ENCODE measurements at regions not wholly inside any gene's neighbourhood (a gene's known extent, or its start where the extent isn't known, plus 50 kb on each side); places are given as distances from the start of the nearest gene placed in this dataset.

DNA sequence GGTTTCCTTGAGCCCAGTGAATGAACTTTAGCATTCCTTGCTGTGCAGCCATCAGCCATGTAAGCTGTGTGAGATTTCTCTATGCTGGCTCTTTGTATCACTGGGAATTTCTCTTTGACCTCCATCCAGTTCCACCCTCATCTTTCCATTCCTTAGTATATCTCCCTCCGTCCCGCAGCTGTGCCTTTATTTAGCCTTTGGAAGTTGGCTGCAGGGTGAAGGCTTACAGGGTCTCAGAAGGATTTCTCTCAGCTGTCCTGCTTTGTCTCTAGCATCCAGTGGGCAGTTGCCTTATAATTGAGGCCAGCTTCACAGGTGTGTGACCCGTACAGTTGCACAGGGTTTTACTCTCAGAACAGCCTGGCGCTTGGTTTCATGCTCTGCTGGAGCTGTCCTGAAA, 144.3 kb downstream of the PXDC1 start:
- TF ChIP-seq, protein P1, sequence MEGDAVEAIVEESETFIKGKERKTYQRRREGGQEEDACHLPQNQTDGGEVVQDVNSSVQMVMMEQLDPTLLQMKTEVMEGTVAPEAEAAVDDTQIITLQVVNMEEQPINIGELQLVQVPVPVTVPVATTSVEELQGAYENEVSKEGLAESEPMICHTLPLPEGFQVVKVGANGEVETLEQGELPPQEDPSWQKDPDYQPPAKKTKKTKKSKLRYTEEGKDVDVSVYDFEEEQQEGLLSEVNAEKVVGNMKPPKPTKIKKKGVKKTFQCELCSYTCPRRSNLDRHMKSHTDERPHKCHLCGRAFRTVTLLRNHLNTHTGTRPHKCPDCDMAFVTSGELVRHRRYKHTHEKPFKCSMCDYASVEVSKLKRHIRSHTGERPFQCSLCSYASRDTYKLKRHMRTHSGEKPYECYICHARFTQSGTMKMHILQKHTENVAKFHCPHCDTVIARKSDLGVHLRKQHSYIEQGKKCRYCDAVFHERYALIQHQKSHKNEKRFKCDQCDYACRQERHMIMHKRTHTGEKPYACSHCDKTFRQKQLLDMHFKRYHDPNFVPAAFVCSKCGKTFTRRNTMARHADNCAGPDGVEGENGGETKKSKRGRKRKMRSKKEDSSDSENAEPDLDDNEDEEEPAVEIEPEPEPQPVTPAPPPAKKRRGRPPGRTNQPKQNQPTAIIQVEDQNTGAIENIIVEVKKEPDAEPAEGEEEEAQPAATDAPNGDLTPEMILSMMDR (IDR thresholded peaks at IDR 0.05) = no peak
- peaks cover 46% of the 10 kb centered on the region for H3K27me3 Mint-ChIP-seq
- ChIA-PET POLR2A (no interaction called here), CTCF (no interaction called here)
- H3K27ac ChIP-seq (ENCODE audit: low read depth in 1 of 2, low read length in 2 of 2) = no peak overlapping the region
- H3K9me3 Mint-ChIP-seq = peaks cover 7% of the 10 kb centered on the region
- no peak for ATAC-seq (ENCODE audit: poor library complexity)
- H3K4me1 Mint-ChIP-seq (ENCODE audit: low read depth) = no peaks in the 10 kb centered on the region
- intact Hi-C loops (cut with DNase I, micrococcal nuclease) = no loop called here
- no peak overlapping the region for H3K27ac Mint-ChIP-seq
- no peaks in the 10 kb centered on the region for H3K36me3 Mint-ChIP-seq (ENCODE audit: low read depth)
- peaks cover 0 to 14% of the 10 kb centered on the region in 2 experiments for H3K27me3 ChIP-seq (ENCODE audit: control insufficient read depth in 1 of 2, insufficient read depth in 2 of 2, low read length in 2 of 2)
- H3K4me3 ChIP-seq (ENCODE audit: low read length) = no peak overlapping the region
- H3K4me1 ChIP-seq (ENCODE audit: insufficient read depth, low read length) = no peaks in the 10 kb centered on the region
- H3K9me3 ChIP-seq (ENCODE audit: control insufficient read depth in 1 of 2, insufficient read depth in 1 of 2, low read length in 2 of 2) = peaks cover 8 to 12% of the 10 kb centered on the region in 2 experiments
- no peak overlapping the region for H3K4me3 Mint-ChIP-seq
- no peak for DNase-seq
- no peaks in the 10 kb centered on the region for H3K36me3 ChIP-seq (ENCODE audit: insufficient read depth, low read length)

DNA sequence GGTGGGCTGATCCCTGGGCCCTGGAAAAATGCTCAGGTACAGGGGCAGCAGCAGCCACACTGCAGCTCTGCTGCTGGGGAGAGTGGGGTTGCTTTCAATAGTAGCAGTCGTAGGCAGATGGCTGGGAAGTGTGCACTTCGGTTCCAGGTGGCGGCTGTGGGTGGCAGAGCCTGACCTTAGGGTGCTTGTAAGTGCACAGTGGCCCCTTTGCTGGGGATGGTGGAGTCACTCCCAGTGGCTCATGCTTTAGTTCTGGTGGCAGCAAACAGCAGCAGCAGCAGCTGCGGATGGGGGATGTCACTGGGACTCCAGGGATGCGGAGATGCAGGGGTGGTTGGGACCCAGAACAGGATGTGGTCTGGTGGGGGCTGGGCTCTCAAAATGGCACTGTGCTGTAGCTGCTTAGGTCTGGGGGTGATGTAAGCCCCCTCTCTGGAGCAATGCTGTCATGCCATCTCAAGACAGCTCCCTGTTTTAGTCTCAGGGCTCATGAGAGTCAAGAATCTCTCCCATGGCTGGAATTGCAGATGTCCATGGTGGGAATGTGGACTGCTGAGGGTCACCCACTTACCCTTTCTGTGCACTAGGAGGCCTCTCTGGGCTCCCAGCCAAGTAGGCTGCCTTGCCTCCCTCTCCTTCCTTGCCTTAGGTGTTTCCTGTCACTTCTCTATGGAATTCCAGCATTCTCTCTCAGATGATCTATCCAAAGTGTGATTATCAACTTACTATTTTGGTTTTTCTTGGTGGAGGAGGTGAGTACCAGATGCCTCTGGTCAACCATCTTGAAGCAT, 146.7 kb upstream of the SLC22A23 start:
- Histone ChIP-seq H3K36me3 (ENCODE audit: insufficient read depth, low read length) (no peaks in the 10 kb centered on the region), H3K4me3 (ENCODE audit: low read length) (no peak overlapping the region), H3K27ac (ENCODE audit: low read depth in 1 of 2, low read length in 2 of 2) (no peak overlapping the region), H3K4me1 (ENCODE audit: insufficient read depth, low read length) (no peaks in the 10 kb centered on the region), H3K9me3 (ENCODE audit: control insufficient read depth in 1 of 2, insufficient read depth in 1 of 2, low read length in 2 of 2) (peaks cover 12 to 18% of the 10 kb centered on the region in 2 experiments), H3K27me3 (ENCODE audit: control insufficient read depth in 1 of 2, insufficient read depth in 2 of 2, low read length in 2 of 2) (peaks cover 0 to 14% of the 10 kb centered on the region in 2 experiments)
- Mint-ChIP-seq H3K4me1 (ENCODE audit: low read depth) (no peaks in the 10 kb centered on the region), H3K9me3 (peaks cover 16% of the 10 kb centered on the region), H3K27ac (no peak overlapping the region), H3K36me3 (ENCODE audit: low read depth) (no peaks in the 10 kb centered on the region), H3K4me3 (no peak overlapping the region), H3K27me3 (peaks cover 44% of the 10 kb centered on the region)
- no peak for DNase-seq
- ATAC-seq (ENCODE audit: poor library complexity) = no peak
- intact Hi-C loops (cut with DNase I, micrococcal nuclease) = no loop called here
- CTCF ChIA-PET = no interaction called here
- POLR2A ChIA-PET = no interaction called here
- TF ChIP-seq, protein P1 (IDR thresholded peaks at IDR 0.05) = no peak

DNA sequence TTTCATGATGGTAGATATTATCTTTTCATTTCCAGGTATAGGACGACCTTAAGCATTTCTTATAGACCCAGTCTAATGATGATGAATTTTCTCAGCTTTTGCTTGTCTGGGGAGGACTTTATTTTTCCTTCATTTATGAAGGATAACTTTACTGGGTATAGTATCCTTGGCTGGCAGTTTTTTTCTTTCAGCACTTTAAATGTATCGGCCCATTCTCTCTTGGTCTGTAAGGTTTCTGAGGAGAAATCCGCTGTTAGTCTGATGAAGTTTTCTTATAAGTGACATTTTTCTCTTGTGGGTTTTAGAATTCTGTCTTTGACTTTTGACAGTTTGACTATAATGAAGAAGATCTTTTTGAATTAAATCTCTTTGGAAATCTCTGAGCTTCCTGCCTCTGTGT, 144.7 kb upstream of the SLC22A23 start:
- Histone ChIP-seq H3K4me3 (ENCODE audit: low read length) (no peak overlapping the region), H3K36me3 (ENCODE audit: insufficient read depth, low read length) (no peaks in the 10 kb centered on the region), H3K9me3 (ENCODE audit: control insufficient read depth in 1 of 2, insufficient read depth in 1 of 2, low read length in 2 of 2) (peaks cover 12 to 18% of the 10 kb centered on the region in 2 experiments), H3K4me1 (ENCODE audit: insufficient read depth, low read length) (no peaks in the 10 kb centered on the region), H3K27ac (ENCODE audit: low read depth in 1 of 2, low read length in 2 of 2) (no peak overlapping the region), H3K27me3 (ENCODE audit: control insufficient read depth in 1 of 2, insufficient read depth in 2 of 2, low read length in 2 of 2) (peaks cover 0 to 14% of the 10 kb centered on the region in 2 experiments)
- TF ChIP-seq, protein P1 (IDR thresholded peaks at IDR 0.05) = no peak
- Mint-ChIP-seq H3K9me3 (peaks cover 16% of the 10 kb centered on the region), H3K27ac (no peak overlapping the region), H3K27me3 (peaks cover 36% of the 10 kb centered on the region), H3K4me3 (no peak overlapping the region), H3K36me3 (ENCODE audit: low read depth) (no peaks in the 10 kb centered on the region), H3K4me1 (ENCODE audit: low read depth) (no peaks in the 10 kb centered on the region)
- intact Hi-C loops (cut with DNase I, micrococcal nuclease) = no loop called here
- ChIA-PET POLR2A (no interaction called here), CTCF (no interaction called here)
- DNase-seq (no peak), ATAC-seq (ENCODE audit: poor library complexity) (no peak)
